ENCODE measurements at regions not wholly inside any gene's neighbourhood (a gene's known extent, or its start where the extent isn't known, plus 50 kb on each side); places are given as distances from the start of the nearest gene placed in this dataset.

DNA sequence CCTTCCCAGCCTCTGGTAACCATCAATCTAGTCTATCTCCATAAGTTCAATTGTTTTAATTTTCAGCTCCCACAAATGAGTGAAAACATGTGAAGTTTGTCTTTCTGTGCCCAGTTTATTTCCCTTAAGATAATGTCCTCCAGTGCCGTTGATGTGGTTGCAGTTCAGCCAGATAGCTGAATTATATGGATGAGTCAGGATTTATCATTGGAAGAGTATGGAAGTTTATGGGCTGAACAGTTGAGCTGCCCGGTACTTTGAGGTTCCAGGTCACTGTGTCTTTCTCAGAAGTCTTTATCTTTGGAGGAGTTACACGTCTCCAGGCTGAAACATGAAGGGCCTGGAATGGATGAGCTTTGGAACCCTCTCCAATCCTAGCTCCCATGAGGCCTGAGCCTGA, 120.1 kb downstream of the ASCL4 start:
- no peak for DNase-seq

DNA sequence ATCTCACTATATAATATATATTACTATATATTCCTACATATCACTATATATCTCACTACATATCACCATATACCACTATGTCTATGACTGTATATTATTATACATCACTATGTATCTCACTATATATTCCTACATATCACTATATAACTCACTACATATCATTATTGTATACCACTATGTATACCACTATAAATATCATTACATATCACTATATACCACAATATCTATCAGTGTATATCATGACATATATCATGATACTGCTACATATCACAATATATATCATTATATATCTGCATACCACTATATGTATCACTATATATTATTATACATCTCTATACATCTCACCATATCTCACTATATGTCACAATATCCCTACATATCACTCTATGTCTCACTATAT, 121.5 kb downstream of the ASCL4 start:
- DNase-seq, result no peak

DNA sequence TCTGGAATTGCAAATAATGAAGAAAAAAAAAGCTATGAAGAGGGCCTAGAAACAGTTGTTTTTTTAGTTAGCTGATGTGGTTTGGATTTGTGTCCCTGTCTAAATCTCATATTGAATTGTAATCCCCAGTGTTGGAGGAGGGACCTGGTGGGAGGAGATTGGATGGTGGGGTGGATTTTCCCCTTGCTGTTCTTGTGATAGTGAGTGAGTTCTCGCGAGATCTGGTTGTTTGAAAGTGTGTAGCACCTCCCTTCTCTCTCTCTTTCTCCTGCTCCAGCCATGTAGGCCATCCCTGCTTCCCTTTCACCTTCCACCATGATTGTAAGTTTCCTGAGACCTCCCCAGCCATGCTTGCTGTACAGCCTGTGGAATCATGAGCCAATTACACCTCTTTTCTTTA, 126.1 kb downstream of the ASCL4 start:
- no peak for DNase-seq

DNA sequence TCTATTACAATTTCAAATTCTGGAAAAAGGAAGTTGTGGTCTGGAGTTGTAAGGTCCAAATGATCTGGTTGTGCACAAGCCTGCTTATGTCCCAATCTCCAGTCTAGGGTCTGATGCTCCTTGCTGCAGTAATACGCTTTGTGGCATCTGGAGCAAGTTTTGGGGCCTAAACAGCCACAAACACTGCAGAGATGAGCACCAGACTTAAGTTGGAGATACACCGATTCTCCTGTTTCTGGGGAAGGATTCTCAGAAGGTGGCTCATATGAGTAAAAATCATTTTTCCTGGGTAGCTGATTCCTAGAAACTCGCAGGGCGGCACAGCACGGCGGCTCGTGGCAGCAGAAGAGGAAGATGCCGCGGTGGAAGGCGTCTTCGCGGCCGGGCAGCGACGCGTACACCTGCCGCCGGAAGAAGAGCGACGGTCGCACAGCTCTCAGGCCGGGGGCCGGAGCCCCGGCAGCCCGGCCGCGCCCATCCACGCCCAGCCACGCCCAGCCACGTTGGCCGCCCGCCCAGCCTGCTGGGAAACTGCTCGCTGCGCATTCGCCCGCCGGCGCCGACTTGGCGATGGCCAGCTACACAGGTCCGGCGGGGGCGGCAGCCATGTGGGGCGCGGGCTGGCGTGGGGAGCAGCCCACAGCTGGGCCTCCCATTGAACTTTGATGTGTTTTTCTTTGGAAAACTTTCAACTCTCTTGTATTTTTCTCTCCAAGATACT, 129.0 kb downstream of the ASCL4 start:
- peak in 1 of 2 donors; percentile 18 for DNase-seq

DNA sequence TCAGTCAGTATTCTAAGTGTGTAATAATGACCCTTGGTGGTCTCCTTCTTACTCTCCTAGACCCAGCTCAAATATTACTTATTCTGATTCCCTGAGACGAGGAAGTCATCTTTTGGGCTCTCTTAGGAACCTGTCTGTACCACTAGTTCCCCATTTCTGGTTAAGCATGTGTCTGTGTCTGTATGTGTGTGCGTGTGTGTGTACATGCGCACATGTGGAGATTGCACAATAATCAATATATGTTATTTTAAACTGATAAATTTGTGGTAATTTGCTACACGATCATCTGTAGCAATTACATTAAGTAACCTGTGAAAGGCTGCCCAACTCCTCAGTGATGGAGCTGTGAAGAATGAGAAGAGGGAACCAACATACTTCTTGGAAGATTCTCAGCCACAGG, 132.2 kb downstream of the ASCL4 start:
- no peak for DNase-seq

DNA sequence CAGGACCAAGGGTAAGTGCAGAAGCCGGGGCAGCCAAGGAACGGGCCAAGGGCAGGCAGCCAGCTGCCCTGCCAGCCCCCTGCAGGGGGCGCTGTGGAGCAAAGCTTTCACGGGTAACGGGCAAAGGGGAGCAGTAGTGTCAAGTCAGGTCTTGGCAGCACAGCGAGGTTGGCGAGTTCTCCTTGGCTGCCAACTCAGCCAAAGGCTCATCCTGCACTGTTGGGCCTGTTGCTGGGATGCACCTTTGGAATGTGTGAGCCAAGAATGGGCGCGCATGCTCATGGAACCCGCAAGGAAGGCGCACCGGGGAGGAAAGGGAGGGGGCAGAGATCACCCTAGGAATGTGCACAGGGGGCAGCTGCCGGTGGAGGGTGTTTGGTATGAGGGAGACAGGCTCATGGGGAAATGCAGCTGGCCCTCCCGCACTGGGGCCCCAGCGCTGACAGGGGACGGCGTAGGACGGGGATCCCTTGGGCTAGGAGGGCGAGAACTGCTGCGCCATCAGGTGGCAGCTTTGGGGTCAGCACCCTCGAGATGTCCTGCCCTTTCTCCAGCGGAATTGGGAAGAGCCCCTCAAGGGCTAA, 138.0 kb downstream of the ASCL4 start:
- peak; percentile 26 to 49 for DNase-seq

DNA sequence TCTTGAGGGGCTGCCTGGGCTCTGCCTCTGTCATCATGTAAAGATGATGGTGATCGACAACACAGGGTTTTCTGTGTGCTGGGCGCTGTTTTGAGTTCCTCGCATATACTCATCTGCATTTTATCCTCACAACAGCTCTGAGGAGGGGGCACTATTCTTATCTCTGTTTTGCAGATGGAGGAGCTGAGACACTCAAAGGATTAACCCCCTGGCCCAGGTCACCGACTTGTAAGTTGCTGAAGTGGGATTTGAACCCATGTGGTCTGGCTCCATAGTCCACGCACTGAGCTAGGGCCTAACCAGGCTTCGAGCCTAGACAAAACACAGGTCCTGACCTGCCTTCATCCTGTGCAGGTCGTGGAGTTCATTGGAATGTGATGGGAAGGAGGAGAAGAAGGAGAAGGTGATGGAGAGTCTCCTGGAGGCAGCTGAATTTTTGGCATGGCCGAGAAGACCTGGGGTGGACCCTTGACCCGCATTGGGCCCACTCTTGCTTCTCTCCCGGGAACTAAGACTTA, 140.0 kb downstream of the ASCL4 start:
- no peak for DNase-seq

DNA sequence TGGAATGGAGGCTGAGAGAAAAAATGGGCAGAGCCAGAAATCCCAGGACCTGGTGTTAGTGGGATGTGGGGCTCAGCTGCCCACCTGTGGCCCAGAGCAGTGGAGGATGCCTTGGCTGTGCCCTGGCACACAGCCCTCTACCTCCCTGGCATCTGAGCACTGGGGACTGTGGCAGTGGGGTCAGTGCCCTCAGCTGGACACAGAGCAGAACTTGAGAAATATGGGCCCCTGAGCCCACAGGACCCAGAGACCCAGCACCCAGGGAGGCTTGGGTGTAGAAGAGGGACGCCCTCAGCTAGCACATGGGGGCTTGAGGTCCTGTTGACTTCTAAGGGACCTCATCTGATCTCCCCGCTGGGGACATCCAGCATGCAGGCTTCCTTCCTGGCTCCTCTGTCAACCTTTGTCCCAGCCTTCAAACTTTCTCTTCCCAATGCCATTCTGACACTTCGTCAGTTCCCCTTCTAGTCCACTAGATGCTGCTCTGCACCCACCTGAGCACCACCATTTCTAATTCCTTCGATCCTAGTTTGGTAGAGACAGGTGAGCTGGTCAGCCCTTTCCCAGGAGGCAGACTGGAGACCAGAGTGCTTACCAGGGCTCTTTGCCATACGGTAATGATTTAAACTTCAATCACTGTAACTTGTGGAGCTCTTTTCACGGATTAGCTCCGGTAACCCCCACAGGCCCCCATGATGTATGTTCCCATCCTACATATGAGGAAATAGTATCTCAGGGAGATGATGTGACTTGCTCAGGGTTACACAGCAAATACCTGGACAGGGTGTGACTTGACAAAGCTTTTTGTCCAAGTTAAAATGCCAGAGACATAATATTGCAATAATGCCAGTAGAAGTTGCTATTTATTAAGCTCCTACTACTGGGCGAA, 143.7 kb downstream of the ASCL4 start:
- no peak for DNase-seq

DNA sequence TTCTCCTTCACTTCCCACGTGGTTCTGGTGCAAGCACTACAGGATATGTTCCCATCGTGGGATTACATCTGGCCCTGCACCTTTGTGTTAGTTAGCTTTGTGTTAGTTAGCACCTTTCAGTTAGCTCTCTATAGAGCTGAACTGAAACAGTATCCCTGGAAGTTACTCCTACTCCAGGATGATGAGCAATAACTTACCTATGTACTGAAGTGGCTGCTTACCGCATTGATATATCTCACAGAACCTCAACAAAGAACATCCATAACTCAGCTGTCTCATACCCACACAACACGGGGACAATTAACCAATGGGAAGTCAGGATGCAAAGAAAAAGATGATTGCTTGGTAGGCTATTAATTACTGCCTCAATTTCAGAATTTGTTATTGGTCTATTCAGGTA, 146.6 kb downstream of the ASCL4 start:
- DNase-seq, result no peak

DNA sequence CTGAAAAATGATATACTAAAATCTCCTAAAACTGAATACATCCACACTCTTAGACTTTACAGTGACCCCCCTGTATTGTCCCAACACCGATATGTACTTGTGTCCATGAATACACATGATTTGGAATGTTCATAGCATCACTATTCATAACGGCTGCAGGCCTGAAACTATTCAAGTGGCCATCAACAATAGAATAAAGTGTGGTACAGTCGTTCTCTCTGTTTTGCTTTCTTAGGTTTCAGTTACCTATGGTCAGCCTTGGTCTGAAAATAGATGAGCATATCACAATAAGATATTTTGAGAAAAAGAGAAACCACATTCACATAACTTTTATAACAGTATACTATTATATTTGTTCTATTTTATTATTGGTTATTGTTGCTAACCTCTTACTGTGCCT, 150.6 kb downstream of the ASCL4 start:
- no peak for DNase-seq

DNA sequence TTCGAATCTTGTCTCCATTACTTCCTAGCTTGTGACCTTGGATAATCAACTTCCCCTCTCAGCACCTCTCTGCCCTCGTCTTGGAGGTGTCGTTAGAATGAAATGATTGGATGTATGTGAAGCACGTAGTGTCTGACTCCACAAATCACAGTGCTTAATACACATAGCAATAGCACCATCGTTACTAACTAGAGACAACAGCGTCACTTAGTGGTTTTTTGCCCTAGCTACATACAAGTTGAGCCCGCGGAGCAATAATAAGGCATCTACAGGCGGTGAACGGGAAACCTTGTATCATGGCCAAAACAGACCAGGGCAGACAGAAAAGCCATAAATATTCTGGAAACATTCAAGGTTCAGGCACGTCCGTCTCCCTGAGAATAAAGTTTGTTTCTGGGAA, 154.9 kb downstream of the ASCL4 start:
- no peak for DNase-seq

DNA sequence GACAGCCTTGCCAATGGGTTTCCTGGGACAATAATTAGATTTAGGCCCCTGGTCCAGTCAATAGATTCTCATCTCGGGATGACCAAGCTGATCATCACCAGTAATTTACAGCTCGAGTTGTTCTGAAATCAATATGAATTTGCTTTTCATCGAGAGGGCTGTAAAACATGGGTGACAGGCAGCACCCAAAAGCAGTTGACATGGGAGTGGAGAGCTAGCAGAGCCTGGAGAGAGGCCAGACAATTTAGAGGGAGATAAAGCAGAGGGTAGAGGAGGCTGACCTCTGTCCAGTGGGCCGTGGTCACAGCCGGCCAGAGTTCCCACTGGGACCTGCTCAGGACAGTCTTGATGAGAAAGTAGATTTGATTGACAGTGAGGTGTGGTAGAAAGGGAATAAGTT, 157.3 kb downstream of the ASCL4 start:
- DNase-seq, result no peak

DNA sequence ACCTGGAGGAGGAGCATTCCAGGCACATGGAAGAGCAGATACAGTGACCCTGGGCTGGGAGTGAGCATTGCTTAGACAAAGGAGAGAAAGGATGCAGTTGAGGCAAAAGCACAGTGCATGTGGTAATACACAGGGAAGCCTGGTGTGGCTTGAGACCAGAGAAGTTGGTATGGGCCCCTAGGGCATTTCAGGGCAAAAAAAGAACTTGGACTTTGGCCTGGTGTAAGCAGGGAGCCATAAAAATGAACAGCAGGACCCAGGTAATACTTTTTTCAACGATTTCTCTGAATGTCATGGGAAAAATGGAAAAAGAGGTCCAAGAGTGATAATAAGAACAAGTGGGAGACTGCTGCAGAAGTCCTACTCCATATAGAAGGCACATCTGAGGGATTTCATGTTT, 163.9 kb downstream of the ASCL4 start:
- no peak for DNase-seq

DNA sequence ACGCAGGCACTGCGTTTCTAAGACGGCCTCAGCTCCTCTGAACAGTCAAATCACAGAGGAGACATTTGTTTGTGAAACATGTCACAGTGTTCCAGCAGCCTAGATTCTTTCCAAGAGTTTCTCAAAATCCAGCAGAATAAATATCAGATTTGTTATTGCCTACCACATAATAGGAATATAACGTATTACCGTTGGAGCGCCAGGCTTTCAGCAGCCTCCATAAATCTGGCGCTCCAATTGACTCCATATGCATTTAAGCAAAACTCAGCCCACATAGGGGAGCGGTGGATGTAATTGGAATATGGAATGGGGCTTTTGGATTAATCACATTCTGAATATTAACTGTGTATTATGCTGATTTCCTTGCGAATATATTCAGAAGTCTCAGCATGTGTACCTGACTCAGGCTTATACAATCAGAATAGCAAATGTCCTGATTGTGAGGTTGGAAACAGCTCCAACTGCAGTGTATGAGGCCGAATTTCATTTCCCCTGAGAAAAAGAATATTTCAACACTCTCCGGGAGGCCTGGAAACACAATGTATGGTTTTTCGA, 174.0 kb downstream of the ASCL4 start:
- no peak for DNase-seq

DNA sequence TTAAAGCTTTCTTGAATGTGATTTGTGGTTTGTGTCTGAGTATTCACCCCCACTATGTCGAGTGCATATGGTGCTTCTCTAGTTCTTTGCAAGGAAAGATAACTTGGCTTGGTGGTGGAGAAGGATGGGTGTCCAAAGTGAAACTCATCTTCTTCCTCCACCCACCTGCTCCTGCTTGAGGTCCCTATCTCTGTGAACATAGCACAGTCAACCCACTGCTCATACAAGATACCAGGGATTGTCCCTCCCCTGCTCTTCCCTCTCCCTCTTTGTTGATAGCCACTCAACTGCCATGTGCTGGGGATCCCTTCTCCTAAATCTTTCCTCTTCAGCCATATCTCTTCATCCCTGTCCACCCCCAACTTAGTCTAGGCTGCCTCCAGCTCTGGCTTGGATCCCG, 176.5 kb downstream of the ASCL4 start:
- no peak for DNase-seq

DNA sequence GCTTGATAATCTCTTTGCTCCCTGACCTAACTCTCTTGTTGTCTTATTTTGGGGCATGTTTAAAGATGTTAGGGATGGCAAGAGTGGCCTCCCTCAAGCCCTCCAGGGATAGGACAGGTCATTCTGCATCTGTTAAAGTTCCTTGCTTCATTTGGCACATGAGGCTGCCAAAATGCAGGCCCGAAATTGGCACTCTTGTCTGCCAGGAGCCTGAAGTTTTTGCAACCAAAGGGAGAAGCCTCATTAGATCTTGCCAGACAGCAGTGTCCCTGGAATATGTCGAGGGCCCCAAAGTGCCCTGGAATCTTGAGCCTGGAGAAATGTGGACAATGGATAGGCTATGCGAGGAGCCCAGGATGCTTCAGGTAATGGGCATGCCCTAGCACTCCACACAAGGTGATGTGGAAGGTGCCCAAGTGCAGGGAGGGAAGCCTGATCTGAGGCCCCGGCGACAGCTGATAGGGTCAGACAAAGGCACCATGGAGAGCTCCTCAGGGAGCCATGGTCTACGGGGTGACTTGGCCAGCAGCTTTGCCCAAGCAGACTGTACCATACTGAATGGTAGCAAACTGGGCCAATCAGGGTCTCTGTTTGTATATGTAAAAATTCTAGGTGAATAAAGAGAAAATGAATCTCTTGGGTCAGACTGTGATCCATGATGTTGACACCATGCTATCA, 173.0 kb upstream of the WSCD2 start:
- DNase-seq, result no peak

DNA sequence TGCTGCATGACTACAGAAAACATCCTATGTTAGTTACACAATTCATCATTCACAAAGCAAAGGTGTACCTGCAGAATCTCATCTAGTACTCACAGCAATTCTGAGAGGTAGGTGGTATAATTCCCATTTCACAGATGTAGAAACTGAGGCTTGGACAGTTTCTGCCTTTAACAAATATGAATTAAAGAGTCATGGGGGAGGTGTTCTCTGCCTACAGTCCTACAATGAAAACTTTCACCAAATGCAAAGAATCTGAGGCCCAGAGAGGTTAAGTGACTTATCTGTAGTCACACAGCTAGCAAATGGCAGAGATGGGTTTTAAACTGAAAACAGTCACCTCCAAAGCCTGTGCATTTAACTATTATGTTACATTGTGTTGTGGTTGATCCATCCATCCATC, 171.6 kb upstream of the WSCD2 start:
- no peak for DNase-seq

DNA sequence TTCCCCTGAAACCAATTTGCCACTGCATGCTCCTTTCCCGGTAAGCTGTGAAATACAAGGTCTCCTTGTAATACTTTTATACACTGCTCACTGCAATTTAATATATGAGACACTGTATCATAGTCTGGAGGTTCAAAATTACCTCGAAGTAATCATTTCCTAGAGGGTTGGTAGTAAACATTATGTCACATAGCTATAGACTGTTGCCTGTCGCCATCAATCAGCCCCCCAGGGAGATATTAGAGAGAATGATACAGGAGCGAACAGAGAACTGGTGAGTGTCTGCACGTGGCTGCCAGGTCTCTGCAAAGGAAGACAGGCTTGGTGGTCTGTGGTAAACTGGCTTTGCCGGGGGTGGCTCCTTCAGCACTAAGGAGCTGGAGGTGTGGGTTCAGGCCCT, 165.5 kb upstream of the WSCD2 start:
- no peak for DNase-seq

DNA sequence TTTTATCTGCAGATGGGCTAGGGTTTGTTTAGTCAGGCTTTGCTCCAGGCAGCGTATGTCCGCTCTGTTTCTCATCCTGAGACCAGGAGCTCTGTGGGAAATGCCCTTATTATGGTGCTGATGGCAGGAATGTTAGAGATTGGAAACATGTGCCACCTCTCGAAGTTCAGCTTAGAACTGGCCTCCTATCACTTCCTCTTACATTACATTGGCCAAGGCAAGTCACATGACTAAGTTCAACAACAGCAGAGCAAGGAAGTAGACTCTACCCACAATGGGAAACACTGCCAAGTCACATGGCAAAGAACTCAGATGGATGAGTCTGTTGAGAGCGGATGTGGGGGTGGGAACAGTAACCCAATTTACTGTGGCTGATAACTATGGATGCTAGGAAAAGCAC, 161.9 kb upstream of the WSCD2 start:
- DNase-seq, result no peak

DNA sequence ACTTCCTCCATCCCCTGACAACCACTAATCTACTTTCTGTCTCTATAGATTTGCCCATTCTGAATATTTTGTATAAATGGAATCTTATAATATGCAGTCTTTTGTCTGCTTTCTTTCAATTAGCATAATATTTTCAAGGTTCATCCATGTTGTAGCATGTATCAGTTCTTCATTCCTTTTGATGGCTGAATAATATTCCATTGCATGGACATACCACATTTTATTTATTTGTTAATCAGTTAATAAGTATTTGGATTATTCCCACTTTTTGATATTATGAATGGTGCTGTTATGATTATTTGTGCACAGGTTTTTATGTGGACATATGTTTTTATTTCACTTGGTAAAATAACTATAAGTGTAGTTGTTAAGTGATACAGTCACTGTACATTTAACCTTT, 155.1 kb upstream of the WSCD2 start:
- no peak for DNase-seq

DNA sequence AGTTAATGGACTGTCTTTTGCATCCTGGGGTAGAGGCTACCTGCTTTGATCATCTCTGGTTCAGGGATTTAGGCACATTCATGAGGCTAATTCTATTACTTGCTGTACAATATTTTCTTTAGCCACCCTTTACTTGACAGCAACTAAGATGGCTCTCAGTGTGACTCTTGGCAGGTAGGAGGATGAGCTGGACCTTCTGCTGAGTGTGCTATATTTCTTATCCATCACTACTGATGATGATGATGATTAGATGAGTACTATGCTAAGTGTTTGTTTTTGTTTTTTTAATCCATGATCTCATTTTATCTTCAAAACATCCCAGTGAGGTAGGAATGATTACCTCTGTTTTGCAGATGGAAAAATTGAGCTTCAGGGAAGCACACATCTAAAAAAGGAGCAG, 152.8 kb upstream of the WSCD2 start:
- no peak for DNase-seq

DNA sequence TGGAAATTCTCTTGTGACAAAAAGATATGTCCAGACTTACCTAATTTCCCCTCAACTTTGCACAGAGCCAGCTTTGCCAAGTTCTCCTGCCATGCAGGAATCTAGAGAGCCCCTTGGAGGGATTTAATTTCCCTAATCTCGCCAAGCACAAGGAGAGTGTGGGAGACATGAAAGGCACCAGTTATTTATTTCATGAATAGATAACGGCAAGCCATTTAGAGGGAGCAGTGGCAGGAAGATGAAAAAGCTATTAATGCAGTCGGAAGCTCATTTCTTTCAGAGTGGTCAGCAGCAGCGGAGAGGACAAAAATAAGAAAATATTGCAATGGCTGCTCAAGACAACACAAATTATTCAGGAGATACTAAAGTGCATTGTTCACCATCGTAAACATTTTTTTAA, 150.9 kb upstream of the WSCD2 start:
- DNase-seq, result no peak

DNA sequence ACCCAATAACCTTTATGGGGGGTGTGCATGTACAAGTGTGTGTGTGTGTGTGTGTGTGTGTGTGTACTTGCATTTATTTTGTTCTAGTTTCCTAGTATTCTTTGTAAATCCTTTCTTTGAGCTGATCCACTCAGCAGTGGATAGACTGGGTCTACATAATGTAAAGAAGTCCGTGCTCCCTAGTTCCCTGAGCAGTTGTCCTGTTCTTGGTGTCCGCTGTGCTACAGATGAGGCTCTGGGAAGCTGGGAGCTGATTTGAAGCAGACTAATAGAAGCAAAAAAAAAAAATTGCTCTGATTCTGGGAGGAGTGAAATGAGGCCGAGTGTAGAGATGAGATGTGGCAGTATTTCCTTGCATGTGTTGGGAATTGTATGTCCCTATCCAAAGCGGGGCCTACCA, 150.4 kb upstream of the WSCD2 start:
- no peak for DNase-seq

Measured in CD4-positive, alpha-beta T cell treated with Interferon alpha-2 for 1 hour (primary cell).